HG03575 (cell line): ENCODE measurements at regions not wholly inside any gene's neighbourhood (a gene's known extent, or its start where the extent isn't known, plus 50 kb on each side); places are given as distances from the start of the nearest gene placed in this dataset.

ENCODE experiments used
- ATAC-seq: cut with Tn5 transposase; IDR thresholded peaks from one replicate; pipeline ENCODE4 v1.9.1; 2021; ENCODE audit not compliant: unreplicated experiment, insufficient number of reproducible peaks, low FRiP score; ENCODE audit errors: extremely low read depth

DNA sequence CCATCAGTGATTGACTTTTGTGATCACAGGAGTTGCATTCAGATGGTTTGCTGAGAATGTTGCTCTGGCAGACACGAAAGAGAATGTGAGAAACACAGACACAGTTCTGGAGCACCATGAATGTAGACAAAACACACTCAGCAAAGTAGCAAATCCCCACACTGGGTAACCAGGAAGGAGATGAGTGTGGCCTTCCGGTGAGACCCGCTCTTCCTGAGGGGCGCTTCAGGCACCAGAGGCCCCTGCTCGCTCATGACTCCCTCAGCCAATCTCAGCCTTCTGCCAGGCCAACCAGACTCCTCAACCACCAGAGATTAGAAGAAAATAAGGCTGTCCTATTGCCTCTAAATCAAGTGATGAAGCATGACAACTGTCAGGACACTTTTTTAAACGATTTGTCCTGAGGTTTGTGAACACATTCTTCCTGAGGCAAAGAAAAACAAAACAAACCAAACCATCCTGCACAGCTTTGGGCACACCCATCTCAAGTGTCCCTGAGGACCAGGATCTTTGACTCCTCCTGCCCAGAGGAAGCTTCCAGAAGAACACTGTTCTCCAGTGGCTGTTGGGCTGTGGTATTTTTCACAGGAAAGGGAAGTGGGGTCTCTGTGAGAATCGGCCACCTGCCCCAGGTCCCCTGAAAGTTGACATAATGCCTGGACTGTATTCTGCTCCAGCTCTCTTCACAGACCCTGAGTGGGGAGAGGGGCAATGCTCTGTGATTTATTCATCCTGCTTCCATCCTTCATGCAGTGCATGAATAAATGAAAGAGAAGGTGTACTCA lies 152.8 kb downstream of the BCL11A start:
- no peak for ATAC-seq

DNA sequence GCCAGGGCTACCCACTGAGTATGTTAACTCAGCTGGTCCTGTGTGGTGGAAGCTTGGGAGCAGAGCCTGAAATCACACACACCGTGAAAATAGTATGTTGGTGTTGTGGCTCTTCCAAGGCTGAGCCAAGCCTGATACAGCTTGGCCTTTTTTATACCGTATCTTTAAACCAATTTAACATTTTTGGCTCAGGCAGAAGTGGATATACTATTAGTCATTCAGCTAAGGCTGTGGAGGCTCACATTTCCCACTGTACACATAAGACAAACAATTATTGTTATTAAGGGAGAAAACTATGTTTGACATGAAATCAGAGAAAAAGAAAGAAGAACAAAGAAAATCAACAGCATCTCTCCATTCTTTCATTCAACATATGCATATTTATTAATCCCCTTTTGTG lies 159.0 kb downstream of the BCL11A start:
- ATAC-seq = no peak

DNA sequence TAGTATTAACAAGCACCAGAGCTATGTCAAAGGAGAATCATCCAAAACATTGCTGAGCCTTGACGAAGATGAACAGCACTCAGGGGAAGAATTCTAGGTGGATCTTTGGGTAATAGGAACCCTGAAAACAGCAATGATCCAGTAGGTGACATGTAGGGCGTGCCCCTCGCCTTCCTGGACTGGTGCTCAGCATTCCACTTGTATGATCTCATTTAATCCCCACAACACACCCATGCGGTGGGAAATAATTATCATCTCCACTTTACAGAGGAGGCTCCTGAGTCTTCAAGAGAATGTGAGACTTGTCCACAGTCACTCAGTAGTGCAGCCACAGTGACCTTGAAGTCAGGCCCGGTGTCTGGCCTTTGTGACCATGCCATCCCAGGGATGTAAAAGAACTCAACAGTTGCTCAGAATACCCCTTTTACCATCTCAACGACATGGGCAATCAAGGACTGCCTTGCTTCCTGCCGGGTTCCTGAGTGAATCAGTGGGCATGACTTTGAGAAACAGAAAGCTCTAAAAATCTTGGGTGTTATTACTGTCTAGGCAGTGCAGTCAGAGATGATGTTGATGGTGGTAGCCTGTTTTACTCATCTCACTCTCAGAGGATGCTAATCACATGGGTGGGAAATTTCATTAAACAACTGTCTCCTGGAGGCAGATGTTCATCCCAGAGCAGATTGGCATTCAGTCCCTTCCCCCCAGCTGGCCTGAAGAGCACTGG lies 161.6 kb downstream of the BCL11A start:
- ATAC-seq = no peak

DNA sequence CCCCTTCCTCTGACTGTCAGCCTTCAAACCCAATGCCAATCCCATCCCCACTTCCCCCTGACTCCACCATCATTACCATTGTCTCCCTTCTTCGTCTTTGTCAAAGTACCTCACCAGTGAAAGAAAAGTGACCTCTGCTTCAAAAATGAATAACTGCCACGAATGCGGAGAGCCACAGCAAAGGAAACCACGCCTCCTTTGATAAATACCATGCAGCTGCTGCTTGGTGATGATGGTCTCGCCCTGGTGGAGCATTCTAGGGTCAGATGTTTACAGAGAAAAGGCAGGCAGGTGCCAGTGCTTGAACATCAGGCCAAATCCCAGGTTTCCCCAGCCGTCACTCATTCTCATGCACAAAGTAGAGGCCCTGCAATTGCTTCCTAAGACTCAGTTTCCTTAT lies 162.2 kb downstream of the BCL11A start:
- ATAC-seq = no peak

DNA sequence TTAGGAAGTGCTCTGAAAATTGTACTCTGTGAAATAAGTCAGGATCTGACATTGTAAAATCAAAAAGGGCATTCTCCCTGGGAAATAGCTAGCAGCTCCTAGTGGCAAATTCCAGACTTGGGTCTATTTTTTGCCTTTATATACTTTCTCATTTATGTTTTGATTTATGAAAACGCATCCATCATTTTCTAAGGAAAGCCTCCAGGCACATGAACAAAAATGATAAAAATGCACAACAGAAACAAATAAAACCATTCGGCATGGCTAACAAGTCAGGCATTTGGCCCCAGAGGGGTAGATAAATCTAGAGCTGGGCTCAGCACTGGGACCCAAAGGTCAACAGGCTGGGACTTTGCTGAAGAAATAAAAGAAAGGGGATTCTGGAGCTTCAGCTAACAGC lies 167.0 kb downstream of the BCL11A start:
- ATAC-seq = no peak

DNA sequence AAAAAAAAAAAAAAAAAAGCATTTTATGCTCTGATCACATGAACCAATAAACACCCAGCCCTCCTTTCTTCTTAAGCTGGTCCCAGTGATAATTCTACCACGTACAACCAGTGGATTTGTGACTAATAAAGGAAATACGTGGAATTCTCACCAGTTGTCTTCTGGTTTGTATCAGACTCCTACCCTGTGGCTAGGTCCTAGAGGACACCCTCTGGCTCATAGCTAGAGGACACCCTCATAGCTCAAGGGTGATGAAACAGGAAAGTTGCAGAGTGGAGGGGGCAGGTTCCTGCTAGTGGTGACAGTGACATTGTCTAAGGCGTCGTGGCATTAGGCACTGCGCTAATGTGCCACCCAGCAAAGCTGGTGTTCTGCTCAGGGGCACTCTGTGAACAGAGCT lies 167.8 kb downstream of the BCL11A start:
- no peak for ATAC-seq

DNA sequence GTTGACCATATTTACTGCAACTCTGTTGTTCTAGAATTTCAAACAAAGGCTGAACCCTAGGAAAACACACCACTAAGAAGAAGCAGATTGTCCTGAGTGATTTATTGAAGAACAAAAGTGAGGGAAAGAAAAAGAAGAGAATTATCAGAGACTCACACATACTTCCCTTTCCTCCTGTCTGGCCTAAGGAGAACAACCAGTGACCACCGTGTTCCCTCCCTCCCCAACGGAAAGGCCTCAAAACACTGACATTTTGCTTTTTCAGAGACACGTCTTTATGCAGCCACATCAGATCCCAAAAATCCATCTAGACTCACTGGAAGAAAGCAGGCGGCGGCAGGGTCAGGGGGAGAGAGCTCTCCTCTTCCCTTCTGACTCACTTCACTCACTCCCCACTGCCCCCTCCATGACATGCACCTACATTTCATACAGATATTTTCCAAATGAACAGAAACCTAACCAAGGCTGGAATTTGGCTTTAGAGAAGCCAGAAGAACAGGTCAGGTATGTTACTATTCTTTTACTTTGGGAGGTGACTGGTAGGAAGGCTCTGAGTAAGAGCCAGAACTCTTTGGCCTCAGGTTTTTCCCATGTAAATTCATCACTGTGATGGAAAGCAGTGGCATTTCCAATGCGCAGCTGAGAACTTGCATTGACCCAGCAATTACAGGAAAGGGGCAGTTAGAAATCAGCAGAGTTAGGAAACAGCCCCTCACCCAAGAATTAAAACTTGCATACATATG lies 169.9 kb downstream of the BCL11A start:
- no peak for ATAC-seq

DNA sequence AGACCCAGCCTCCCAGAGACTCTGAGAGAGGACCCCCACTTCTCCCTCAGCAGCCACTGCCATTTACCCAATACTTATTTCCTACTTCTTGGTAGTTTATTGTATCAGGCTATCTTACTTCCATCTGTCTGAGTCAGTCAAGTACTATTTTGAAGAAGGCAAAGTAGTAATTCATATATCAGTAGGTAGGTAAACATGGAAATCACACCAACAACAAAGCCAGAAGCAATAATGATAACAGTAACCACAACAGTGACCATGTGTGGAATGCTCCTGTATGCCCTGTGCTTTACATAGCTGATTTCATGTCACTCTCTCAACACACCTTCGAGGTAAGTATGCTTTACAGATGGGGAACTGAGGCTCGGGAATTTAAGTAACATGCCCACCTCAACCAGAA lies 173.0 kb downstream of the BCL11A start:
- ATAC-seq = no peak

DNA sequence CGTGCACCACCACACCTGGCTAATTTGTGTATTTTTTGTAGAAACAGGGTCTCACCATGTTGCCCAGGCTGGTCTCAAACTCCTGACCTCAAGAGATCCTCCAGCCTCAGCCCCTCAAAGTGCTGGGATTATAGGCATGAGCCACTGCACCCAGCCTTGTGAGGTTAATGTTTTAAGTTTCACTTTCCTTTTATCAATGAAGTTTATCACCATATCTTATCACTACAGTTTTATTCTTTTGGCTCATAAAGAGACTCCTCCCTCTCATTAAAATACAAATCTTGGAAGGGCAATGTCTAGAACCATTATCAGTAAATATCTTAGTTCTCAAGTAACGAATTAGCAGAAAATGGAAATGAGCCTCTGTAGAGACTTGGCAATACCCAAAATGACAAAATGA lies 173.8 kb downstream of the BCL11A start:
- no peak for ATAC-seq

DNA sequence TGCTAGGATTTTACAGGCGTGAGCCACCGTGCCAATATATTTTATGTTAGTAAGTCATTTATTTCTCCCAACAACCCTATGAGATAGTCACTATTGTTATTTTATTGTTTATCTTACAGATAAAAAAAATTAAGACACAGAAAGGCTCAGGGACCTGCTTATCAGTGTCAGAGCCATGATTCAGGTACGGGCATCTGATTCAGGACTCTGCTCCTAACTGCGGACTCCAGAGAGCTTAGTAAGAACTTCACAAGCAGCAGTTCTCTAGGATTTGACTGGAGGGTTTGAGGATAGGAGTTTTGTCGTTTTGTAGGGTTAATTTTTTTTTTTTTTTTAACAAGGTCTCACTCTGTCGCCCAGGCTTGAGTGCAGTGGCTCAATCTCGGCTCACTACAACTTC lies 174.2 kb downstream of the BCL11A start:
- ATAC-seq = no peak

DNA sequence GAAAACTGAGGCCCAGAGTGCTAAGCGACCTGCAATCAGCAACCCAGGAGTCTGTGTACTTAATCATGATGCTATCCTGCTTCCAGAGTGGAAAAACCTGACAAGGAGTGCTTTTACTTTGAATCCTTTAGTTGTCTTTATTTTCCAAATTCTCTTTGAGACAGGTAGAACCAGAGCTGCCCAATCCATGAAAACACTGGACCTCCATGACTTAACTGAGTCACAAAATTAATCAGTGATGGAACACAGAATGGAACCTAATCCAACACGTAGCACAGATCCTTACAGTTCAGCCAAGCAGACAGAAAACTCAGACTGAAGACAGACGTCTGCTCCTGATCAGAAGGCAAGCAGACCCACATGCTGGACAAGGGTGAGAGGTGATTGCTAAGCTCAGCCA lies 175.6 kb downstream of the BCL11A start:
- ATAC-seq = no peak

DNA sequence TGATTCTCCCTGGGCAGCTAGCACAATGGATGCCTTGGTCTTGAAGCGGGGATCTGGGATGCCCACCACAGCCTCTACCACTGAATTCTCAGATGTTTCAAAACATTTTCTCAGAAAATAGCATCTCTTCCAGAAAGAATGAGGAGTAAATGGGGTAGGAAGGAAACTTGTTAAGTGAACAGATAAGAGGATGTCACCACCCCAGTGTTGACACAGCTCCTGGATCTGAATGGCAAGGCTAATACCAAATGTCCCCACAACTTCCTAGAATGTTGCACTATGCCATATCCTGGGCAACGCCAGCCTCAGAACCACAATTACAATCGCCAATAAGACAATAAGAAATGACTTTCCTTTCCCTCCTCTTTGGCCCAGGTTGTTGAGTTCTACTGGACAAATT lies 177.2 kb downstream of the BCL11A start:
- ATAC-seq = no peak

DNA sequence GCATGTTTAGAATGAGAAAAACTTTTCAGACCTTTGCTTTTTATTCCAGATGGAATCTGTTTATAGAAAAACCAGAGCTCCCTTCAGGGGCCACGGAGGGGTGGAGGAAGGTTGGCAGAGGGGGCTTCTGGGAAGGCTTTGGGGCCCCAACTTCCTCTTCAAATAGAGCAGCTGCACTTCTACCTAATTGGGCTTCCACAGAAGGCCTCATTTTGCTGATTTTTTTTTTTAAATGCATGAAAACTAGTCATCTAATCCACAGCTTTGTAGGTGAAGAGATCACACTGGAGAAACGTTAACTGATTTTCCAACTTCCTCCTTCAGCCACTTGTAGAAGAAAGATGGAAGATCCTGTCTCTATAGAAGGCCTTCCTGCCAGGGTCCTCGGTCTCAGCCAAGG lies 181.8 kb downstream of the BCL11A start:
- ATAC-seq = no peak

DNA sequence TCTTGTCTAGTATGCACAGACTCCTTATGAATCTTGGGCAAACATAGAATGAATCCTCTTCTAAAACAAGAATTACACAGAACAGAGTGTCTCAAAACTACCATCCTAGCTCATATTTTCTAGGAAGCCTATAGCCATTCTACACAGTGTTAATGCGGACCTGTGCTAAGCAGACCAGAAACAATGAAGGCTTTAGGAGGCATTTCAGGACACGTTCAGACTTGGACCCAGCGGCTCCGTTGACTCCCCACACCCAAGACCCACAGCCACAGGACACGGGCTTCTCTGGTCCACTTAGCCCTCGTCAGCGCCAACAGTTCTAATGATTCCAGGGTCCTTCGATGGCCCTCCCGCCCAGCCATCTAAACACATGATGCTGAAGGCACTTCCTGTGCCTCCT lies 182.2 kb downstream of the BCL11A start:
- no peak for ATAC-seq

DNA sequence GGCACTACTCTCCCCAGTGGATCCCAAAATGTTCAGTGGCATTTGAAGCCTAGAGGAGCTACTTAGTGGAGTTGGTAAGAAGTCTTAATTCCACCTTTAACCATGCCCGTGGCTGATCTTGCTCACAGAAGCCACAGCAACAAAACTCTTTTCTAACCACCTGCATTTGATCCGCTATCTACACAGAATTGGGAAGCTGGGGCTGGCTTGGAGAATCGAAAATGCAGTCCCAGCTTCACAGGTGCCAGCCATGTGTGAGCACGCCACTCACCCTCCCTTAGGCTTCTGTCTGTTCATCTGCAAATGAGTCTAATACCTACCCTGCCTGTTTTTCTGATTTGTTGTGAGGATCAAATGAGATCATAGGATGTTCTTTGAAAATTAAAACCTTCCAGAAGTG lies 182.6 kb downstream of the BCL11A start:
- no peak for ATAC-seq

DNA sequence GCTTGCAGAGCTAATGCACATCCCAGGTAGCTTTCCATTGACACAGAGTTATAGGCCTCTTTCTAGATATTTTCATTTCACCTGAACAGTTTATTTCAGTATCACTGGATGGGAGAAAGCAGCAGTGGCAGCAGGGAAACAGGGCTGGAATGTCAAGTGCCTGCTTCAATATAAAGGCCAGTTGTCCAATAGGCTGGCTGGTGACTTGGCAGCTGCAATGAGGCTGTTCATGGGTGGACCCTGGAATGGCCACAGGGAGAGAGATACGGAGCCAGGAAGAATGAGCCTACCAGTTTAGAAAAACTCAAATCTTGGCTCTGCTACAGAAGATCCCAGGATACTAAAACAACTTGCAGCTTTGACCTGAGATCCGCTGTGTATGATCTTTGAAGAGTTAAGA lies 185.0 kb downstream of the BCL11A start:
- no peak for ATAC-seq

DNA sequence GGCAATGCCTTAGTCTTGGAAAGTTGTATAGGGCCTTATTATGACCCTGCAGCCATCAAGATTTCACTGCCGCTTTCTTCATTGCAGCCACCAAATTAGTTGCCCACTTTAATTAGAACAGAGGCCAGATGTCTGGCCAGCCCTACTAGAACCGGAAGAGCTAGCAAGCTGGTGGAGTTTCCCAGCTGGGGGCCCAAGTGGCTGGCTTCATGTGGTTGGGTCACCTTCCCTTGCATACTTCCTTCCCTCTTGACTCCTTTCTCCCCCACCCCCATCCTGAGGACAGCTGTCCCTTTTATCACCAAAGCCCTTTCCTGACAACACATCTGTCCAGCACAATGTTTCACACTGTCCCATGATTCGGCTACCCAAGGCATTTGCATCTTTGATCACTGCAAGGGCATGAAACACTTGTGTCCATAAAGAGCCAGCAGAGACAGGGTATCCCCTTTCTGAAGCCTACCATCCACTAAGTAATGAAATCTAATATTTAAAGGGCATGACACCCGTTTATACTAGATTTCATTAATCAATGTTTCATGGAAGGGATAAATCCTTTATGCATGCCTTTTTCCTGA lies 187.2 kb downstream of the BCL11A start:
- no peak for ATAC-seq

DNA sequence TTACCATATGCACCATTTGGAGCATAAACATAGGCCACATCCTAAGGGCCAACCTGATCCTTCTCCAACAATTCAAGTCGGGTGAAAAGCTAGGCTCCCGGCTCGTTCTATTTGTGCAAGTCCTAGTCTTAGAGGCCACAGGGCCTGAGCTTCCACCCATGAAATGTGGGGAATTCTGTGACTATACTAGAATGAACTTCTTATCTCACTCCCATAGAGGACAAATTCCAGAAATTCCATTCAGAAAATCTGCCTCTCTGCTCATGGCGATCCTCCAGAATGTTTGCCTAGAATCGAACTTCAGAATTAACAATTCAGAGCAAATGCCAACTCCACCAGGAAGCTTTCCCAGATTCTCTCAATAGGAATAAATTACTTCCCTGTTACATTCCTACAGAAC lies 187.9 kb downstream of the BCL11A start:
- no peak for ATAC-seq

DNA sequence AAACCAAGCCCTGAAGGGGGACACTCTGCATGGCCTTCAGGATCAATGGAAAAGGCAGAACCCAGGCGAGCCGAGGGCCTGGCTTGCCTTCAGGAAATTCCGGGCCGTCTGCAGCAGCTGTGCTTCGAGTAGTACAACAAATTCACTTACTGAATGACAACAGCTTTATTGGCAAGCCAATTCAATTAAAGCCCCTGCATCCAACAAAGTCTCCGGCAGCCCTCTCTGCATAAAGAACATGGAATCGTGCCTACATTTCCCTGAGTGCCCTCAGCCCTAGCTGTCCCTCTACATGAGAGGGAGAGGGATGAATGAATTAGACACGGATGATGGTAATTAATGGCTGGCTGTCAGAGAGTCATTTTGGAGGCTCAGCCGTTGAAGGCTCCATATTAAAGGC lies 189.0 kb downstream of the BCL11A start:
- ATAC-seq = no peak

DNA sequence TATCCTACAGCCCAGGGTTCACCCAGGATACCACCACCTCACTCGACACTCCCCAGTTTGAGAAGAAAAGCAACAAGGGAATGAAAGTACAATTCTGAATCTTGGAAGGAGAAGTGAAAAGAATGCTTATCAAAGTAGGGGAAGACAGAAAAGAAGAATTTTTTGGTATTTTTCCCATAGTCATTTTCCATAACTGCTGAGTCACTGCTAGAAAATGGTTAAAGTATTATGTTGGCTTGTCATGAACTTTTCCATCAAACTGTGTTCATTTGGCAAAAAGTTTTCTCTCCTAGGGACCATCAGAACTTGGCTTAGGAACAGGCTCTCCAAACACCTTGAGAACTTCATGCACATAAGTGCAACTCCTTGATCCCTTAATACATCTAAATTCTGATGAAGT lies 192.0 kb downstream of the BCL11A start:
- no peak for ATAC-seq
